HK-2 (cell line): ENCODE measurements at regions not wholly inside any gene's neighbourhood (a gene's known extent, or its start where the extent isn't known, plus 50 kb on each side); places are given as distances from the start of the nearest gene placed in this dataset.
"Not testable (repeated sequence)": the region's sequence is repeated elsewhere in the genome, so short reads cannot be mapped to it uniquely, and the experiment has no call there.

ENCODE experiments used
- DNase-seq: peaks from one replicate; pipeline ENCODE4 v3.0.0-alpha.2; 2018; ENCODE audit not compliant: unreplicated experiment

GRCh38 chr4:164095313-164096110 lies 601.0 kb downstream of the TMA16 start:
- DNase-seq, result no peak

GRCh38 chr4:164096766-164097518 lies 602.5 kb downstream of the TMA16 start:
- no peak for DNase-seq

- not testable (repeated sequence) for DNase-seq
Measured at GRCh38 chr4:164100741-164101365, 606.4 kb downstream of the TMA16 start.

- no peak for DNase-seq
Measured at GRCh38 chr4:164108971-164109370, 614.5 kb downstream of the TMA16 start.

GRCh38 chr4:164109503-164109902 lies 615.0 kb downstream of the TMA16 start:
- DNase-seq, result no peak

- DNase-seq, result no peak
Measured at GRCh38 chr4:164115236-164115635, 620.7 kb downstream of the TMA16 start.

- DNase-seq, result no peak
Measured at GRCh38 chr4:164116286-164116685, 621.8 kb downstream of the TMA16 start.

GRCh38 chr4:164134388-164134787 lies 619.5 kb upstream of the SMIM31 start:
- DNase-seq, result no peak

- peak; percentile 18 for DNase-seq
Measured at GRCh38 chr4:164136180-164136616, 617.7 kb upstream of the SMIM31 start.

GRCh38 chr4:164138521-164138920 lies 615.4 kb upstream of the SMIM31 start:
- no peak for DNase-seq

GRCh38 chr4:164139291-164139690 lies 614.6 kb upstream of the SMIM31 start:
- DNase-seq, result no peak

- DNase-seq, result not testable (repeated sequence)
Measured at GRCh38 chr4:164141755-164142375, 612.1 kb upstream of the SMIM31 start.

GRCh38 chr4:164154416-164154815 lies 599.5 kb upstream of the SMIM31 start:
- DNase-seq, result no peak

- no peak for DNase-seq
Measured at GRCh38 chr4:164169591-164169990, 584.3 kb upstream of the SMIM31 start.

GRCh38 chr4:164177153-164177552 lies 576.8 kb upstream of the SMIM31 start:
- DNase-seq, result no peak

- DNase-seq, result no peak
Measured at GRCh38 chr4:164177753-164178152, 576.2 kb upstream of the SMIM31 start.

- DNase-seq, result no peak
Measured at GRCh38 chr4:164188236-164188635, 565.7 kb upstream of the SMIM31 start.

- no peak for DNase-seq
Measured at GRCh38 chr4:164192844-164193243, 561.1 kb upstream of the SMIM31 start.

- DNase-seq, result no peak
Measured at GRCh38 chr4:164193676-164194075, 560.3 kb upstream of the SMIM31 start.

GRCh38 chr4:164197556-164197955 lies 556.4 kb upstream of the SMIM31 start:
- no peak for DNase-seq

GRCh38 chr4:164203476-164203875 lies 550.5 kb upstream of the SMIM31 start:
- no peak for DNase-seq

GRCh38 chr4:164204434-164204833 lies 549.5 kb upstream of the SMIM31 start:
- peak; percentile 35 for DNase-seq
